Natural killer cell (primary cell): ENCODE measurements at regions not wholly inside any gene's neighbourhood (a gene's known extent, or its start where the extent isn't known, plus 50 kb on each side); places are given as distances from the start of the nearest gene placed in this dataset.

Source experiments
- ATAC-seq, 3 donors: fragments of 150-1000 bp in 2 of 3; fragments of 200-7000 bp in 1 of 3; cut with Tn5 transposase; 1 replicate in 1 of 3; 2 replicates in 2 of 3; pipeline ENCODE4 v1.10.0; 2021; ENCODE audit warnings: mild to moderate bottlenecking in 2 of 3, moderate library complexity in 2 of 3
- DNase-seq, 2 donors: peaks; one replicate each; pipeline versions ENCODE4 v3.0.0 to v3.0.0-alpha.2; 2013 to 2021; ENCODE audit warnings: mixed read lengths in 1 of 2
- H3K27ac ChIP-seq: one replicate; pipeline ENCODE4 v1.5.1; 2013; ENCODE audit warnings: mild to moderate bottlenecking, low read length
- H3K27me3 ChIP-seq: one replicate; pipeline ENCODE4 v1.6.1; 2013; ENCODE audit warnings: low read length; ENCODE audit not compliant: control insufficient read depth, insufficient read depth
- H3K36me3 ChIP-seq: one replicate; pipeline ENCODE4 v1.6.1; 2013; ENCODE audit warnings: low read length; ENCODE audit not compliant: control insufficient read depth, insufficient read depth
- H3K4me1 ChIP-seq: one replicate; pipeline ENCODE4 v1.6.1; 2013; ENCODE audit warnings: low read length; ENCODE audit not compliant: control insufficient read depth, insufficient read depth
- H3K4me3 ChIP-seq: one replicate; pipeline ENCODE4 v1.5.1; 2013; ENCODE audit warnings: low read length
- H3K9me3 ChIP-seq: one replicate; pipeline ENCODE4 v1.6.1; 2013; ENCODE audit warnings: low read length; ENCODE audit not compliant: control insufficient read depth, insufficient read depth
- H3K27ac Mint-ChIP-seq, 2 donors: one replicate each; pipeline ENCODE4 v1.8.0; 2022; ENCODE audit warnings: mild to moderate bottlenecking in 2 of 2, mixed read lengths in 2 of 2, moderate library complexity in 1 of 2
- H3K27me3 Mint-ChIP-seq, 2 donors: one replicate each; pipeline ENCODE4 v1.8.0; 2022; ENCODE audit warnings: low read depth in 2 of 2, mixed read lengths in 2 of 2
- H3K36me3 Mint-ChIP-seq: one replicate; pipeline ENCODE4 v1.8.0; 2022; ENCODE audit warnings: mixed read lengths
- H3K4me1 Mint-ChIP-seq, 2 donors: one replicate each; pipeline ENCODE4 v1.8.0; 2022; ENCODE audit warnings: mixed read lengths in 2 of 2
- H3K4me3 Mint-ChIP-seq: one replicate; pipeline ENCODE4 v1.8.0; 2022; ENCODE audit warnings: mild to moderate bottlenecking, moderate library complexity, mixed read lengths
- H3K9me3 Mint-ChIP-seq, 2 donors: one replicate each; pipeline ENCODE4 v1.8.0; 2022; ENCODE audit warnings: mixed read lengths in 2 of 2
- WGBS: methylation state at CpG from one replicate; pipeline ENCODE4 v1.1.7; 2013; ENCODE audit warnings: missing lambda C conversion rate; ENCODE audit not compliant: insufficient coverage; 5-methylcytosine and 5-hydroxymethylcytosine counted together
- intact Hi-C: fragments of 100-400 bp; cut with micrococcal nuclease; formaldehyde crosslinking; loops from one replicate; pipeline ENCODE4 v1.14.2; 2022
- TF ChIP-seq, protein P1 (sequence below): fragments of 200-600 bp; IDR thresholded peaks from one replicate; pipeline ENCODE4 v1.8.0; 2022; ENCODE audit warnings: antibody characterized with exemption

DNA sequence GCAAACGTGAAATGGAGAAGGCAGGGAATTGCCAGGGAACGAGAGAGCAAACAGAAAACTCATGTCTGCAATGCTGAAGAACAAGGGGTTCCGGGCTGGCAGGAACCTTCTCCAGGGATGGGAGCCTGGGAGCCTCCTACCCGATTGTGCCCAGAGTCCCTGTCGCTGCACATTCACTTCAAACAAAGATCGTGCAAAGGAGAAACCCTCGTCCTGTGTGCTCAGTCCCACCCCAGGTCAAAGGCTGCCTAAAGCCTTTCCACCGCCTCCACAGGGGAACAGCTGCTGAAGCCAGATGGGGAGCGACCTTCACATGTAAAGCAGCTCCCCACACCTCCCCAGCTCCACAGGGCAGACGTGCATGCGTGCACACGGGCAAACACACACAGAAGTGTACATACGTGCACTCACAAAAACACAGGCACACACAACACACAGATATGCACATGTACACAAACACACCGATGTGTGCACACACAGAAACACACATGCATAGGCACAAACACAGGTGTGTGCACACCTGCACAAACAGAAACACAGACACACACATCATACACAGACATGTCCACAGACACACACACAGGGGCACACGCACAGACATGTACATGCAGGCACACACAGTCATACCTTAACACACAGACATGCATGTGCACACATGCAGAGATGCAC lies 460.1 kb upstream of the SALL3 start:
- Histone ChIP-seq H3K4me3 (no peak overlapping the region), H3K4me1 (no peaks in the 10 kb centered on the region), H3K9me3 (no peaks in the 10 kb centered on the region), H3K27me3 (no peaks in the 10 kb centered on the region), H3K27ac (no peak overlapping the region), H3K36me3 (no peaks in the 10 kb centered on the region)
- H3K27me3 Mint-ChIP-seq, result peaks cover 0 to 5% of the 10 kb centered on the region in 2 donors
- no peak overlapping the region for H3K27ac Mint-ChIP-seq
- TF ChIP-seq, protein P1, sequence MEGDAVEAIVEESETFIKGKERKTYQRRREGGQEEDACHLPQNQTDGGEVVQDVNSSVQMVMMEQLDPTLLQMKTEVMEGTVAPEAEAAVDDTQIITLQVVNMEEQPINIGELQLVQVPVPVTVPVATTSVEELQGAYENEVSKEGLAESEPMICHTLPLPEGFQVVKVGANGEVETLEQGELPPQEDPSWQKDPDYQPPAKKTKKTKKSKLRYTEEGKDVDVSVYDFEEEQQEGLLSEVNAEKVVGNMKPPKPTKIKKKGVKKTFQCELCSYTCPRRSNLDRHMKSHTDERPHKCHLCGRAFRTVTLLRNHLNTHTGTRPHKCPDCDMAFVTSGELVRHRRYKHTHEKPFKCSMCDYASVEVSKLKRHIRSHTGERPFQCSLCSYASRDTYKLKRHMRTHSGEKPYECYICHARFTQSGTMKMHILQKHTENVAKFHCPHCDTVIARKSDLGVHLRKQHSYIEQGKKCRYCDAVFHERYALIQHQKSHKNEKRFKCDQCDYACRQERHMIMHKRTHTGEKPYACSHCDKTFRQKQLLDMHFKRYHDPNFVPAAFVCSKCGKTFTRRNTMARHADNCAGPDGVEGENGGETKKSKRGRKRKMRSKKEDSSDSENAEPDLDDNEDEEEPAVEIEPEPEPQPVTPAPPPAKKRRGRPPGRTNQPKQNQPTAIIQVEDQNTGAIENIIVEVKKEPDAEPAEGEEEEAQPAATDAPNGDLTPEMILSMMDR, result no peak
- DNase-seq (no peak), ATAC-seq (no peak)
- no peaks in the 10 kb centered on the region for H3K9me3 Mint-ChIP-seq
- 89% methylated on average over 15 of the region's 15 CpGs for WGBS
- no peaks in the 10 kb centered on the region for H3K36me3 Mint-ChIP-seq
- peaks cover 0 to 6% of the 10 kb centered on the region in 2 donors for H3K4me1 Mint-ChIP-seq
- H3K4me3 Mint-ChIP-seq, result no peak overlapping the region
- intact Hi-C loops, result no loop called here

DNA sequence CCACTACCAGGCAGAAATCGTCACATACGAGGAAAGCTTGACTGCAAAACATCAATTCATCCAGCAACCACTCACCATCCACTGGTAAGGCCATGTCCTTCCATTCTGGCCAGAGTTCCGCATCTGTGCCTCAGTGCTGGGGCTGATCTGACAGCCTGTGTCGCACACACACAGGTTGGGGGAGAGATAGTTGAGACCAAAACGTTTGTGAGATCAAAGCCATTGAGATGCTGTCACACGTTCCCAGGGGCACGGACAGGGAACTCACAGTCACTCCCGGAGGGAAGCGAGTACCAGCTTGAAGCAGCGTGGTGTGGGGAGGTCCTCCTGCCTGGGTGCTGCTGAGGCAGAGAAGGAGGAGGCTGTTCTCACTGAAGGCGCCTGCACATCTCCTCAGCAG lies 458.5 kb upstream of the SALL3 start:
- Mint-ChIP-seq H3K4me1 (peaks cover 0 to 6% of the 10 kb centered on the region in 2 donors), H3K36me3 (no peaks in the 10 kb centered on the region), H3K9me3 (no peaks in the 10 kb centered on the region), H3K27me3 (peaks cover 0 to 5% of the 10 kb centered on the region in 2 donors), H3K27ac (no peak overlapping the region), H3K4me3 (no peak overlapping the region)
- no peaks in the 10 kb centered on the region for H3K36me3 ChIP-seq
- DNase-seq (no peak), ATAC-seq (no peak)
- WGBS, result 81% methylated on average over 10 of the region's 11 CpGs
- no peaks in the 10 kb centered on the region for H3K27me3 ChIP-seq
- no peak overlapping the region for H3K4me3 ChIP-seq
- no peaks in the 10 kb centered on the region for H3K9me3 ChIP-seq
- intact Hi-C loops, result no loop called here
- no peaks in the 10 kb centered on the region for H3K4me1 ChIP-seq
- no peak overlapping the region for H3K27ac ChIP-seq
- TF ChIP-seq, protein P1, result no peak

DNA sequence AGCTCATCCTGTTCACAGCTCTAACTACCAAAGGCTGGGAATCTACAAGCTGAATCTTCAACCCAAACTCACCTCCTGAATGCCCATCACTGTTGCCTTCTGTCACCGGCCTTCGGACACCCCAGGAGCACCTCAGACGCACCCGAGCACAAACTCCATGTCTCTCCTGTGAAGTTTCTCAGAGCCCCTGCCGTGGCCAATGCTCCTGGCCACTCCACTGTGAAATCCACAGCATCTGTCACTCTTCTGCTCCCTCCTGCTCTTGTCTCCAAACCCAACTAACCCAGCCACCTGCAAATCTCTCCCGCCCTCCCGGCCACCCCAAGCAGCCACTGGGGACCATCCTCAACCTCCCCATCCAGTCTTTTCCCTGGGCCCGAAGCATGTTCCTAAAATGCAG lies 457.9 kb upstream of the SALL3 start:
- Mint-ChIP-seq H3K36me3 (no peaks in the 10 kb centered on the region), H3K9me3 (no peaks in the 10 kb centered on the region), H3K27ac (no peak overlapping the region), H3K27me3 (peaks cover 0 to 5% of the 10 kb centered on the region in 2 donors), H3K4me3 (no peak overlapping the region), H3K4me1 (peaks cover 0 to 6% of the 10 kb centered on the region in 2 donors)
- H3K9me3 ChIP-seq, result no peaks in the 10 kb centered on the region
- intact Hi-C loops, result no loop called here
- no peaks in the 10 kb centered on the region for H3K36me3 ChIP-seq
- H3K27ac ChIP-seq, result no peak overlapping the region
- ATAC-seq (no peak), DNase-seq (no peak)
- TF ChIP-seq, protein P1, result no peak
- WGBS, result 91% methylated on average over 8 of the region's 8 CpGs
- no peaks in the 10 kb centered on the region for H3K4me1 ChIP-seq
- H3K27me3 ChIP-seq, result no peaks in the 10 kb centered on the region
- H3K4me3 ChIP-seq, result no peak overlapping the region

DNA sequence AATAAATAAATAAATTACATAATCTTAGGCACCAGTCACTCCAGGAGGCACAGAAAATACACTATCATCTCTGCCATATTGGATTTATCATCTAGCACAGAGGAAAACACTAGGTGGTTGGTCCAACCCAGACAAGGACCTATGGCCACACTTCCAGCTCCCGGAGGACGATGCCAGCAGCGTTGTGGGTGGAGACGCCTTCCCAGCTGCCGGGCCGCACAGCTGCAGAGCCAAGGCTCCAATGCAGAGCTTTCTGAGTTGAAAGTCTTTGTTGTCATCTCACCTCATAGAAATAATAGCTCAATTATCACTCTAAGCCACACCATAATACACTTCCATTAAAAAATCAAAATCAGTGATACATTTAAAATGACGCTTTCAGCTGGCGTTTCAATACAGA lies 457.1 kb upstream of the SALL3 start:
- no peaks in the 10 kb centered on the region for H3K4me1 ChIP-seq
- TF ChIP-seq, protein P1, result no peak
- no peaks in the 10 kb centered on the region for H3K9me3 ChIP-seq
- 95% methylated on average over 8 of the region's 8 CpGs for WGBS
- H3K27ac ChIP-seq, result no peak overlapping the region
- Mint-ChIP-seq H3K9me3 (no peaks in the 10 kb centered on the region), H3K27me3 (peaks cover 0 to 5% of the 10 kb centered on the region in 2 donors), H3K4me3 (no peak overlapping the region), H3K36me3 (no peaks in the 10 kb centered on the region), H3K27ac (no peak overlapping the region), H3K4me1 (peaks cover 0 to 6% of the 10 kb centered on the region in 2 donors)
- DNase-seq, result no peak
- no peak for ATAC-seq
- H3K27me3 ChIP-seq, result no peaks in the 10 kb centered on the region
- no peak overlapping the region for H3K4me3 ChIP-seq
- intact Hi-C loops, result no loop called here
- no peaks in the 10 kb centered on the region for H3K36me3 ChIP-seq
